ENCODE measurements at regions not wholly inside any gene's neighbourhood (a gene's known extent, or its start where the extent isn't known, plus 50 kb on each side); places are given as distances from the start of the nearest gene placed in this dataset.

DNA sequence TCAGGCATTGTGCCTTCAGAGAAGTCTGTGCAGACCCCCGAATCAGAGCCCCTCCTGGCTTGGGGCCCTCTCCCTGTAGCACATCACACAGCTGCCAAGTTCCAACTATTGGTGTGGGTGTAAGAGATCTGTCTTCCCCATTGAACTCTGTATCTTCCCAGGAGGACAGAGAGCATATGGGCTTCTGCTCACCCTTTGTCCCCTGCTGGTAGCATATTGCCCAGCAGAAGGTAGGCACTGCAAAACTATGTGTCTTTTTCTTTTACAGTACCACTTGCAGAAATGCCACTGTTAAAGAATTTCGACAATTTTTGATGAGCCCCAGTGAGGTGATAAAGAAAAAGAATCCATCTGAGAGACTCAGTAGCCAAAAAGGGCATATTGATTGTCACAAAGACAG lies 59.6 kb downstream of the NPY start:
- TF ChIP-seq, protein P1, sequence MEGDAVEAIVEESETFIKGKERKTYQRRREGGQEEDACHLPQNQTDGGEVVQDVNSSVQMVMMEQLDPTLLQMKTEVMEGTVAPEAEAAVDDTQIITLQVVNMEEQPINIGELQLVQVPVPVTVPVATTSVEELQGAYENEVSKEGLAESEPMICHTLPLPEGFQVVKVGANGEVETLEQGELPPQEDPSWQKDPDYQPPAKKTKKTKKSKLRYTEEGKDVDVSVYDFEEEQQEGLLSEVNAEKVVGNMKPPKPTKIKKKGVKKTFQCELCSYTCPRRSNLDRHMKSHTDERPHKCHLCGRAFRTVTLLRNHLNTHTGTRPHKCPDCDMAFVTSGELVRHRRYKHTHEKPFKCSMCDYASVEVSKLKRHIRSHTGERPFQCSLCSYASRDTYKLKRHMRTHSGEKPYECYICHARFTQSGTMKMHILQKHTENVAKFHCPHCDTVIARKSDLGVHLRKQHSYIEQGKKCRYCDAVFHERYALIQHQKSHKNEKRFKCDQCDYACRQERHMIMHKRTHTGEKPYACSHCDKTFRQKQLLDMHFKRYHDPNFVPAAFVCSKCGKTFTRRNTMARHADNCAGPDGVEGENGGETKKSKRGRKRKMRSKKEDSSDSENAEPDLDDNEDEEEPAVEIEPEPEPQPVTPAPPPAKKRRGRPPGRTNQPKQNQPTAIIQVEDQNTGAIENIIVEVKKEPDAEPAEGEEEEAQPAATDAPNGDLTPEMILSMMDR (IDR thresholded peaks at IDR 0.05): no peak
- no peak for TF ChIP-seq POLR2A (IDR thresholded peaks at IDR 0.05)
